HepG2 (cell line): ENCODE measurements at regions not wholly inside any gene's neighbourhood (a gene's known extent, or its start where the extent isn't known, plus 50 kb on each side); places are given as distances from the start of the nearest gene placed in this dataset.

Experiments used
- ATAC-seq: fragments of 200-7000 bp; cut with Tn5 transposase; 3 replicates; pipeline ENCODE4 v1.9.1; 2020; ENCODE audit warnings: mild to moderate bottlenecking, moderate library complexity
- BruUV-seq: library from RNA; stranded (reverse); fragments of 400-500 nt; replicated peaks from 2 replicates; lab custom pipeline; 2021; lab: Mats Ljungman, UMichigan
- CTCF ChIA-PET: fragments of 300-600 bp; formaldehyde crosslinking; extraction: SDS; loops from one replicate; lab custom pipeline; 2021; ENCODE audit warnings: low total read pairs, inconsistent platforms, low intra/inter-chr PET ratio; lab: Yijun Ruan, JAX
- POLR2A ChIA-PET: fragments of 350-600 bp; sonication (Branson Sonifier 250); formaldehyde crosslinking; loops from one replicate; lab custom pipeline; 2020; ENCODE audit warnings: antibody characterized with exemption, inconsistent platforms; lab: Yijun Ruan, JAX
- DNase-seq: peaks from one replicate; pipeline ENCODE4 v3.0.0-alpha.2; 2015; ENCODE audit warnings: low spot score
- FAIRE-seq: peaks from 3 replicates; lab custom pipeline; 2011; peaks lifted over from hg19 to GRCh38; lab: Jason Lieb, UNC
- H2AFZ ChIP-seq: one replicate; pipeline ENCODE4 v1.6.1; 2011; ENCODE audit warnings: low read length, inconsistent platforms
- H3K27ac ChIP-seq: fragments of 300-600 bp; 3 replicates; pipeline ENCODE4 v1.8.0; 2011; ENCODE audit warnings: mixed run types, mild to moderate bottlenecking, mixed read lengths, low read length, inconsistent platforms; ENCODE audit not compliant: insufficient read depth; ENCODE audit errors: extremely low read length
- H3K27me3 ChIP-seq, 2 experiments: fragments of 200-600 bp in 1 of 2; 2 replicates in 1 of 2; 3 replicates in 1 of 2; pipeline versions ENCODE4 v1.6.0 to v1.8.0; 2011; ENCODE audit warnings: low read length in 2 of 2, mild to moderate bottlenecking in 2 of 2, moderate library complexity in 2 of 2, inconsistent platforms in 1 of 2; ENCODE audit not compliant: insufficient read depth in 2 of 2, control insufficient read depth in 1 of 2
- H3K36me3 ChIP-seq, 2 experiments: fragments of 200-600 bp in 1 of 2; replicated peaks in 1 of 2; 2 replicates in 1 of 2; 3 replicates in 1 of 2; pipeline versions ENCODE4 v1.5.1 to v1.8.0; 2011; ENCODE audit warnings: low read length in 2 of 2, inconsistent platforms in 1 of 2; ENCODE audit not compliant: insufficient read depth in 2 of 2, control insufficient read depth in 1 of 2
- H3K4me1 ChIP-seq: 2 replicates; pipeline ENCODE4 v1.5.1; 2012; ENCODE audit warnings: low read length, inconsistent platforms; ENCODE audit not compliant: insufficient read depth
- H3K4me2 ChIP-seq: 2 replicates; pipeline ENCODE4 v1.6.0; 2011; ENCODE audit warnings: low read depth, low read length, inconsistent platforms
- H3K4me3 ChIP-seq, 3 experiments: fragments of 200-600 bp in 1 of 3; sonication (generic), shearing (Covaris generic) in 1 of 3; replicated peaks in 1 of 3; 2 replicates each; pipeline ENCODE4 v1.5.1; 2011 to 2016; ENCODE audit warnings: low read length in 3 of 3, inconsistent platforms in 2 of 3, low read depth in 2 of 3, mild to moderate bottlenecking in 2 of 3, control low read depth in 1 of 3, mixed read lengths in 1 of 3; ENCODE audit not compliant: insufficient read depth in 1 of 3
- H3K79me2 ChIP-seq: one replicate; pipeline ENCODE4 v1.6.1; 2011; ENCODE audit warnings: low read length, inconsistent platforms; ENCODE audit not compliant: insufficient read depth
- H3K9ac ChIP-seq: 2 replicates; pipeline ENCODE4 v1.6.0; 2011; ENCODE audit warnings: mild to moderate bottlenecking, low read depth, low read length, inconsistent platforms; ENCODE audit not compliant: insufficient read depth
- H3K9me3 ChIP-seq: 2 replicates; pipeline ENCODE4 v1.5.1; 2012; ENCODE audit warnings: mild to moderate bottlenecking, low read length
- H4K20me1 ChIP-seq: 2 replicates; pipeline ENCODE4 v1.6.0; 2011; ENCODE audit warnings: inconsistent platforms, mild to moderate bottlenecking, low read length, moderate library complexity; ENCODE audit not compliant: insufficient read depth
- CCAR2 ChIP-seq: fragments of 200-400 bp; formaldehyde crosslinking; optimal IDR thresholded peaks from 2 replicates; pipeline ENCODE3; 2018; ENCODE audit warnings: low read depth, mild to moderate bottlenecking, low read length, moderate library complexity
- CREM ChIP-seq, 2 experiments: sonication (generic) in 1 of 2; formaldehyde crosslinking in 1 of 2; IDR thresholded peaks; 2 replicates each; pipeline versions ENCODE4 v1.4.0 to v1.6.1; 2016 to 2020; ENCODE audit warnings: antibody characterized with exemption in 1 of 2, mild to moderate bottlenecking in 1 of 2, missing genetic modification reagents in 1 of 2
- ETV5 ChIP-seq: IDR thresholded peaks from 2 replicates; pipeline ENCODE4 v1.6.1; 2018; ENCODE audit warnings: missing biosample characterization, missing genetic modification reagents, inconsistent platforms, borderline replicate concordance
- POLR2AphosphoS5 ChIP-seq: IDR thresholded peaks from 2 replicates; pipeline ENCODE4 v1.6.1; 2012; ENCODE audit warnings: low read depth, low read length
- ZBTB38 ChIP-seq: sonication (generic); formaldehyde crosslinking; IDR thresholded peaks from 2 replicates; pipeline ENCODE4 v1.5.1; 2020; ENCODE audit warnings: mild to moderate bottlenecking, missing genetic modification reagents
- ZNF20 ChIP-seq: sonication (generic); formaldehyde crosslinking; IDR thresholded peaks from 2 replicates; pipeline ENCODE4 v1.4.0; 2020; ENCODE audit warnings: mild to moderate bottlenecking, moderate library complexity, missing genetic modification reagents
- ZNF230 ChIP-seq: sonication (generic); formaldehyde crosslinking; IDR thresholded peaks from 2 replicates; pipeline ENCODE4 v1.4.0; 2020; ENCODE audit warnings: mild to moderate bottlenecking, missing genetic modification reagents
- ZNF263 ChIP-seq: sonication (generic); formaldehyde crosslinking; IDR thresholded peaks from 2 replicates; pipeline ENCODE4 v1.4.0; 2020; ENCODE audit warnings: missing genetic modification reagents
- ZNF510 ChIP-seq: sonication (generic); formaldehyde crosslinking; IDR thresholded peaks from 2 replicates; pipeline ENCODE4 v1.4.0; 2020; ENCODE audit warnings: low read depth, mild to moderate bottlenecking, missing genetic modification reagents
- ZNF674 ChIP-seq: sonication (generic); formaldehyde crosslinking; IDR thresholded peaks from 2 replicates; pipeline ENCODE4 v1.5.0; 2020; ENCODE audit warnings: low read depth, mild to moderate bottlenecking, missing genetic modification reagents
- ZNF724P ChIP-seq: sonication (generic); formaldehyde crosslinking; IDR thresholded peaks from 2 replicates; pipeline ENCODE4 v1.8.0; 2022; ENCODE audit warnings: missing genetic modification reagents, borderline replicate concordance
- in situ Hi-C: cut with HindIII; loops from 2 replicates; pipeline ENCODE4 v1.10.0; 2017; ENCODE audit warnings: low pct_unique_long_range_greater_than_20kb; ENCODE audit not compliant: extremely low pct_ligation_motif_present
- intact Hi-C: fragments of 100-400 bp; cut with micrococcal nuclease; formaldehyde crosslinking; loops from one replicate; pipeline ENCODE4 v1.10.0; 2022; ENCODE audit not compliant: unreplicated experiment
- TF ChIP-seq, protein P1 (sequence below): conservative IDR thresholded peaks from 2 replicates; pipeline ENCODE4 v1.6.1; 2018; ENCODE audit warnings: missing genetic modification reagents
- TF ChIP-seq, protein P2 (sequence below): sonication (generic); formaldehyde crosslinking; IDR thresholded peaks from 2 replicates; pipeline ENCODE4 v1.8.1; 2023; ENCODE audit warnings: mild to moderate bottlenecking, inconsistent platforms, moderate library complexity, missing genetic modification reagents, borderline replicate concordance

DNA sequence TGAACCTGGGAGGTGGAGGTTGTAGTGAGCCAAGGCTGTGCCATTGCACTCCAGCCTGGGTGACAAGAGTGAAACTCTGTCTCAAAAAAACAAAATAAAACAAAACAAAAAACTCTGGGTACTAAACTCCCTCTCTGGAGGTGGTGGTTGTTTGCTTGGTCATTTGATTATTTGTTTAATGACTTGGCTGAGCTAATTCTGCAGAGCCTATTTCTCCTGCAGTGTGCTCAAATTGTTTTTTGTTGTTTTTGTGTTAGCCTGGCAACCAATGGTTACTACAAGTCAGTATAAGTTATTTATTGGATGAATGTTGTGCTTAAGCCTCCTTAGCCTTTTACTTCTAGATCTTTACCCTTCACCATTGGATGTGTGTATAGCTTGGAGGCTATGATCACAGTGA is 387.5 kb downstream of the ADCYAP1 start:
- ChIA-PET CTCF (no interaction called here), POLR2A (no interaction called here)
- BruUV-seq: no TSS peak
- Histone ChIP-seq H3K4me2 (no peak overlapping the region), H2AFZ (no peak overlapping the region), H3K79me2 (no peaks in the 10 kb centered on the region), H3K9ac (no peak overlapping the region), H3K9me3 (no peaks in the 10 kb centered on the region), H3K4me1 (no peaks in the 10 kb centered on the region), H3K27ac (no peak overlapping the region), H3K36me3 (no peaks in the 10 kb centered on the region), H3K27me3 (no peaks in the 10 kb centered on the region), H3K4me3 (no peak overlapping the region), H4K20me1 (no peaks in the 10 kb centered on the region)
- FAIRE-seq (no peak), DNase-seq (no peak), ATAC-seq (no peak)
- no peak for TF ChIP-seq CREM (IDR thresholded peaks at IDR 0.05)
- no peak for TF ChIP-seq CREM (CRISPR knock-in tag; IDR thresholded peaks at IDR 0.05)
- no peak for TF ChIP-seq ZNF510 (CRISPR knock-in tag)
- no peak for TF ChIP-seq CCAR2
- TF ChIP-seq ZNF230: no peak
- no peak for TF ChIP-seq ZNF263 (CRISPR knock-in tag)
- no peak for TF ChIP-seq ETV5
- TF ChIP-seq, protein P1, sequence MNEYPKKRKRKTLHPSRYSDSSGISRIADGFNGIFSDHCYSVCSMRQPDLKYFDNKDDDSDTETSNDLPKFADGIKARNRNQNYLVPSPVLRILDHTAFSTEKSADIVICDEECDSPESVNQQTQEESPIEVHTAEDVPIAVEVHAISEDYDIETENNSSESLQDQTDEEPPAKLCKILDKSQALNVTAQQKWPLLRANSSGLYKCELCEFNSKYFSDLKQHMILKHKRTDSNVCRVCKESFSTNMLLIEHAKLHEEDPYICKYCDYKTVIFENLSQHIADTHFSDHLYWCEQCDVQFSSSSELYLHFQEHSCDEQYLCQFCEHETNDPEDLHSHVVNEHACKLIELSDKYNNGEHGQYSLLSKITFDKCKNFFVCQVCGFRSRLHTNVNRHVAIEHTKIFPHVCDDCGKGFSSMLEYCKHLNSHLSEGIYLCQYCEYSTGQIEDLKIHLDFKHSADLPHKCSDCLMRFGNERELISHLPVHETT (CRISPR knock-in tag): no peak
- TF ChIP-seq POLR2AphosphoS5: no peak
- no peak for TF ChIP-seq ZBTB38 (CRISPR knock-in tag)
- no peak for TF ChIP-seq ZNF674 (CRISPR knock-in tag)
- TF ChIP-seq, protein P2, sequence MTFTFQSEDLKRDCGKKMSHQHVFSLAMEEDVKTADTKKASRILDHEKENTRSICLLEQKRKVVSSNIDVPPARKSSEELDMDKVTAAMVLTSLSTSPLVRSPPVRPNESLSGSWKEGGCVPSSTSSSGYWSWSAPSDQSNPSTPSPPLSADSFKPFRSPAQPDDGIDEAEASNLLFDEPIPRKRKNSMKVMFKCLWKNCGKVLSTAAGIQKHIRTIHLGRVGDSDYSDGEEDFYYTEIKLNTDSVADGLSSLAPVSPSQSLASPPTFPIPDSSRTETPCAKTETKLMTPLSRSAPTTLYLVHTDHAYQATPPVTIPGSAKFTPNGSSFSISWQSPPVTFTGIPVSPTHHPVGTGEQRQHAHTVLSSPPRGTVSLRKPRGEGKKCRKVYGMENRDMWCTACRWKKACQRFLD (CRISPR knock-in tag): no peak
- TF ChIP-seq ZNF20 (CRISPR knock-in tag): no peak
- no peak for TF ChIP-seq ZNF724P (CRISPR knock-in tag)
- in situ Hi-C loops (no loop called here), intact Hi-C loops (no loop called here)
